K562 (cell line): ENCODE measurements at regions not wholly inside any gene's neighbourhood (a gene's known extent, or its start where the extent isn't known, plus 50 kb on each side); places are given as distances from the start of the nearest gene placed in this dataset.

ENCODE experiments used
- ATAC-seq: fragments of 200-7000 bp; cut with Tn5 transposase; 3 replicates; pipeline ENCODE4 v1.9.1; 2020; ENCODE audit warnings: moderate library complexity
- BruUV-seq: library from RNA; stranded (reverse); fragments of 400-500 nt; replicated peaks from 2 replicates; lab custom pipeline; 2021; lab: Mats Ljungman, UMichigan
- CTCF ChIA-PET: fragments of 300-600 bp; formaldehyde crosslinking; extraction: SDS; loops from one replicate; lab custom pipeline; 2021; ENCODE audit warnings: low intra/inter-chr PET ratio; lab: Yijun Ruan, JAX
- POLR2A ChIA-PET: fragments of 300-600, 350-650 bp; sonication (Branson Sonifier 250); formaldehyde crosslinking; extraction: SDS; loops from one replicate; lab custom pipeline; 2021; ENCODE audit warnings: antibody characterized with exemption, inconsistent platforms; lab: Yijun Ruan, JAX
- DNase-seq, 4 experiments: peaks; one replicate each; pipeline versions ENCODE4 v3.0.0 to v3.0.0-alpha.2; 2011 to 2018; ENCODE audit warnings: low spot score in 3 of 4, mixed read lengths in 3 of 4; ENCODE audit errors: extremely low read depth in 1 of 4
- FAIRE-seq: peaks from 2 replicates; lab custom pipeline; 2011; peaks lifted over from hg19 to GRCh38; lab: Jason Lieb, UNC
- H2AFZ ChIP-seq: 2 replicates; pipeline ENCODE4 v1.6.0; 2011; ENCODE audit warnings: low read depth, low read length, control low read depth, inconsistent platforms
- H3K27ac ChIP-seq: fragments of 200-600 bp; 3 replicates; pipeline ENCODE4 v1.8.0; 2011; ENCODE audit warnings: low read depth, mild to moderate bottlenecking, control low read depth, inconsistent platforms, low read length, moderate library complexity, mixed read lengths; ENCODE audit errors: extremely low read depth
- H3K27me3 ChIP-seq, 2 experiments: fragments of 300-600 bp in 1 of 2; 2 replicates in 1 of 2; 3 replicates in 1 of 2; pipeline versions ENCODE4 v1.6.0 to v1.8.0; 2011; ENCODE audit warnings: inconsistent platforms in 2 of 2, low read length in 2 of 2, mild to moderate bottlenecking in 1 of 2, mixed read lengths in 1 of 2, moderate library complexity in 1 of 2; ENCODE audit not compliant: control insufficient read depth in 2 of 2, insufficient read depth in 2 of 2
- H3K36me3 ChIP-seq: fragments of 300-600 bp; 3 replicates; pipeline ENCODE4 v1.8.0; 2011; ENCODE audit warnings: mild to moderate bottlenecking, low read length, inconsistent platforms; ENCODE audit not compliant: control insufficient read depth, insufficient read depth
- H3K4me1 ChIP-seq, 2 experiments: fragments of 200-600 bp in 1 of 2; replicated peaks in 1 of 2; 2 replicates in 1 of 2; 3 replicates in 1 of 2; pipeline versions ENCODE4 v1.5.1 to v1.8.0; 2011; ENCODE audit warnings: inconsistent platforms in 2 of 2, low read length in 2 of 2, mild to moderate bottlenecking in 1 of 2, mixed read lengths in 1 of 2, moderate library complexity in 1 of 2; ENCODE audit not compliant: control insufficient read depth in 2 of 2, insufficient read depth in 2 of 2
- H3K4me2 ChIP-seq: 2 replicates; pipeline ENCODE4 v1.6.1; 2011; ENCODE audit warnings: low read length, control low read depth, inconsistent platforms, mixed read lengths; ENCODE audit not compliant: insufficient read depth
- H3K4me3 ChIP-seq: fragments of 200-600 bp; sonication (generic), shearing (Covaris generic); 2 replicates; pipeline ENCODE4 v1.5.1; 2016; ENCODE audit warnings: control low read depth, inconsistent platforms
- H3K79me2 ChIP-seq: fragments of 200-600 bp; 3 replicates; pipeline ENCODE4 v1.8.0; 2011; ENCODE audit warnings: low read length, inconsistent platforms; ENCODE audit not compliant: control insufficient read depth, insufficient read depth
- H3K9ac ChIP-seq, 2 experiments: 2 replicates each; pipeline versions ENCODE4 v1.6.0 to v1.6.1; 2011; ENCODE audit warnings: low read depth in 2 of 2, low read length in 2 of 2, control low read depth in 1 of 2, inconsistent platforms in 1 of 2, mild to moderate bottlenecking in 1 of 2, mixed read lengths in 1 of 2; ENCODE audit not compliant: insufficient read depth in 1 of 2
- H3K9me1 ChIP-seq: one replicate; pipeline ENCODE4 v1.6.0; 2011; ENCODE audit warnings: inconsistent platforms, mild to moderate bottlenecking, low read length, moderate library complexity; ENCODE audit not compliant: control insufficient read depth, insufficient read depth
- H3K9me3 ChIP-seq: replicated peaks from 2 replicates; pipeline ENCODE4 v1.5.1; 2011; ENCODE audit warnings: low read depth, low read length, inconsistent platforms; ENCODE audit not compliant: control insufficient read depth, insufficient read depth
- H4K20me1 ChIP-seq: replicated peaks from 2 replicates; pipeline ENCODE4 v1.6.1; 2011; ENCODE audit warnings: low read length, inconsistent platforms, mixed read lengths; ENCODE audit not compliant: control insufficient read depth, insufficient read depth
- CEBPB ChIP-seq: fragments of 450-650 bp; IDR thresholded peaks from 2 replicates; pipeline ENCODE4 v1.6.1; 2016; ENCODE audit warnings: missing genetic modification characterization, missing compliant biosample characterization
- CEBPG ChIP-seq, 3 experiments: fragments of 200-800 bp in 1 of 3; sonication (Bioruptor generic) in 1 of 3; sonication (generic) in 1 of 3; formaldehyde crosslinking in 1 of 3; IDR thresholded peaks in 2 of 3; conservative IDR thresholded peaks in 1 of 3; 2 replicates each; pipeline versions ENCODE4 v1.6.1 to v1.8.0; 2016 to 2022; ENCODE audit warnings: missing compliant biosample characterization in 2 of 3, missing genetic modification characterization in 2 of 3, mild to moderate bottlenecking in 1 of 3, missing genetic modification reagents in 1 of 3
- MITF ChIP-seq: IDR thresholded peaks from 2 replicates; pipeline ENCODE4 v1.6.1; 2014; ENCODE audit warnings: antibody characterized with exemption
- ZBTB1 ChIP-seq: sonication (generic); formaldehyde crosslinking; IDR thresholded peaks from 2 replicates; pipeline ENCODE4 v1.8.1; 2023; ENCODE audit warnings: missing genetic modification reagents, low read depth, mild to moderate bottlenecking, borderline replicate concordance
- ZNF507 ChIP-seq: conservative IDR thresholded peaks from 2 replicates; pipeline ENCODE4 v1.6.1; 2017; ENCODE audit warnings: missing genetic modification characterization, missing compliant biosample characterization
- WGBS: fragments of 100-300 bp; shearing (Covaris generic); methylation state at CpG from one replicate; pipeline ENCODE4 v1.1.6; 2016; ENCODE audit warnings: low coverage, mixed read lengths; ENCODE audit not compliant: insufficient coverage; ENCODE audit errors: missing lambda C conversion rate; 5-methylcytosine and 5-hydroxymethylcytosine counted together
- in situ Hi-C: fragments of 300-500 bp; cut with MboI; formaldehyde crosslinking; loops from 4 replicates; pipeline ENCODE4 v1.15.0; 2018; ENCODE audit warnings: inconsistent platforms, mixed read lengths
- intact Hi-C: fragments of 100-400 bp; cut with micrococcal nuclease; formaldehyde crosslinking; loops from 2 replicates; pipeline ENCODE4 v1.14.2; 2022
- TF ChIP-seq, protein P1 (sequence below): fragments of 450-650 bp; IDR thresholded peaks from 2 replicates; pipeline ENCODE4 v1.6.1; 2016; ENCODE audit warnings: missing biosample characterization, missing genetic modification characterization
- TF ChIP-seq, protein P2 (sequence below): fragments of 250-450 bp; sonication (Bioruptor Pico); IDR thresholded peaks from 2 replicates; pipeline ENCODE4 v1.4.0; 2020; ENCODE audit warnings: borderline replicate concordance

DNA sequence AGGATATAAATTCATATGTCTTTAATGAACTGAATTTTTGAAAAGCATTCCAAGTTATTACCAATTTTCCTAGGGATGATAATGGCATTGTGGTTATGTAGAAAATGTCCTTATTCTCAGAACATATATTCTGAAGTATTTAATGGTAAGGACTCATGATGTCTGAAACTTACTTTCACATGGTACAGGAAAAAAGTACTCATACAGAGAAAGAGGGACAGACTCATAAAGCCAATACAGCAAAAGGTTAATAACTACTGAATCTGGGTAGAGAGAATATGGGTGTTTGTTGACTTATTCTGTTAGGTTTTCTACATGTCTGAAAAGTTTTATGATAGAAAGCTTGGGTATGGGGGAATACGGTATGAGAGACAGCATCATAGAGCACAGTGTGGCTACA lies 84.3 kb upstream of the SERTAD2 start (continued):
- TF ChIP-seq, protein P1, sequence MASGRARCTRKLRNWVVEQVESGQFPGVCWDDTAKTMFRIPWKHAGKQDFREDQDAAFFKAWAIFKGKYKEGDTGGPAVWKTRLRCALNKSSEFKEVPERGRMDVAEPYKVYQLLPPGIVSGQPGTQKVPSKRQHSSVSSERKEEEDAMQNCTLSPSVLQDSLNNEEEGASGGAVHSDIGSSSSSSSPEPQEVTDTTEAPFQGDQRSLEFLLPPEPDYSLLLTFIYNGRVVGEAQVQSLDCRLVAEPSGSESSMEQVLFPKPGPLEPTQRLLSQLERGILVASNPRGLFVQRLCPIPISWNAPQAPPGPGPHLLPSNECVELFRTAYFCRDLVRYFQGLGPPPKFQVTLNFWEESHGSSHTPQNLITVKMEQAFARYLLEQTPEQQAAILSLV (tag): no peak
- TF ChIP-seq, protein P2, sequence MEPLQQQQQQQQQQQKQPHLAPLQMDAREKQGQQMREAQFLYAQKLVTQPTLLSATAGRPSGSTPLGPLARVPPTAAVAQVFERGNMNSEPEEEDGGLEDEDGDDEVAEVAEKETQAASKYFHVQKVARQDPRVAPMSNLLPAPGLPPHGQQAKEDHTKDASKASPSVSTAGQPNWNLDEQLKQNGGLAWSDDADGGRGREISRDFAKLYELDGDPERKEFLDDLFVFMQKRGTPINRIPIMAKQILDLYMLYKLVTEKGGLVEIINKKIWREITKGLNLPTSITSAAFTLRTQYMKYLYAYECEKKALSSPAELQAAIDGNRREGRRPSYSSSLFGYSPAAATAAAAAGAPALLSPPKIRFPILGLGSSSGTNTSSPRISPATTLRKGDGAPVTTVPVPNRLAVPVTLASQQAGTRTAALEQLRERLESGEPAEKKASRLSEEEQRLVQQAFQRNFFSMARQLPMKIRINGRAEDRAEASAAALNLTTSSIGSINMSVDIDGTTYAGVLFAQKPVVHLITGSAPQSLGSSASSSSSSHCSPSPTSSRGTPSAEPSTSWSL (CRISPR knock-in tag): no peak
- TF ChIP-seq MITF: no peak
- TF ChIP-seq ZNF507 (tag): no peak
- TF ChIP-seq, all 486 proteins: peak for 0

- no peaks in the 10 kb centered on the region for H4K20me1 ChIP-seq
- H3K4me2 ChIP-seq: no peak overlapping the region
- intact Hi-C loops: no loop called here
Measured at GRCh38 chr2:64742678-64743077, 89.0 kb upstream of the SERTAD2 start.

More at GRCh38 chr2:64742678-64743077, 89.0 kb upstream of the SERTAD2 start:
- H3K4me3 ChIP-seq: no peak overlapping the region
- H3K9me1 ChIP-seq: no peaks in the 10 kb centered on the region
- ATAC-seq: no peak
- H3K4me1 ChIP-seq: 0 out of 5 replicates have a peak, but pooled peaks cover 0 to under 1% of the 10 kb centered on the region in 2 experiments
- H3K9ac ChIP-seq: no peak overlapping the region
- H3K27me3 ChIP-seq: no peaks in the 10 kb centered on the region
- no peaks in the 10 kb centered on the region for H3K9me3 ChIP-seq
- in situ Hi-C loops: no loop called here
- POLR2A ChIA-PET: interaction anchor here (1.3 kb wide), 1 partner anchor 89 kb away, joined by 4 read pairs; the partner anchor contains the start of gene SERTAD2
- CTCF ChIA-PET: no interaction called here
- no TSS peak for BruUV-seq
- 61% methylated on average over 1 of the region's 1 CpG for WGBS
- no peak for TF ChIP-seq ZBTB1 (CRISPR knock-in tag)
- no peak for TF ChIP-seq CEBPG (CRISPR knock-in tag; IDR thresholded peaks at IDR 0.05)
- peak in 1 of 2 experiments; percentile 54; a peak in 2 of 4 replicates for TF ChIP-seq CEBPG (tag; conservative IDR thresholded peaks at IDR 0.05 in 1 of 2, IDR thresholded peaks at IDR 0.05 in 1 of 2)
- peak; percentile 59 for TF ChIP-seq CEBPB (tag)
- no peaks in the 10 kb centered on the region for H3K36me3 ChIP-seq
- H2AFZ ChIP-seq: no peak overlapping the region
- DNase-seq: no peak
- H3K27ac ChIP-seq: no peak overlapping the region
- H3K79me2 ChIP-seq: no peaks in the 10 kb centered on the region
- no peak for FAIRE-seq
